DND-41 (cell line): ENCODE measurements at regions not wholly inside any gene's neighbourhood (a gene's known extent, or its start where the extent isn't known, plus 50 kb on each side); places are given as distances from the start of the nearest gene placed in this dataset.

Experiments used
- EZH2 ChIP-seq: IDR thresholded peaks from 3 replicates; pipeline ENCODE4 v1.6.1; 2012; ENCODE audit warnings: borderline replicate concordance, low read depth, mild to moderate bottlenecking, moderate library complexity, low read length, inconsistent platforms; ENCODE audit not compliant: severe bottlenecking
- TF ChIP-seq, protein P1 (sequence below): IDR thresholded peaks from 2 replicates; pipeline ENCODE4 v1.5.1; 2012; ENCODE audit warnings: borderline replicate concordance, low read length, moderate library complexity, mild to moderate bottlenecking; ENCODE audit not compliant: poor library complexity, severe bottlenecking; ENCODE audit errors: extremely low read depth

DNA sequence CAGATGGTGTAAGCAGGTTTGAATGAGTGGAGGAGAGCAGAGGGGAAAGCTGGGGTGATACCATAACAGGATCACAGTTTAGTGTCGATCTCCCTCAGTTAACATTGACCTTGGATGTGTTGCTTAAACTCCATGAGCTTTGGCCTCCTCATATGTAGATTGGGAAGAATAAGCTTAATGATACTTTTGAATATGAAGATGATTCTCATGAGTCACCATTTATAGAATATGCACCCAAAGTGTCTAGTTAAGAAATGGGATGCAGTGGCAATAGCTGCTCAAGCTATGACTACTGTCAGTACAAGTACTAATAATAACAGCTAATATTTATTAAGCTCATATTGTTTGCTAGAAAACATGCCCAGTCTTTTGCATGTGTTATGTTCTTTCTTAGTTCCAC is 236.2 kb upstream of the KIRREL3 start:
- TF ChIP-seq, protein P1, sequence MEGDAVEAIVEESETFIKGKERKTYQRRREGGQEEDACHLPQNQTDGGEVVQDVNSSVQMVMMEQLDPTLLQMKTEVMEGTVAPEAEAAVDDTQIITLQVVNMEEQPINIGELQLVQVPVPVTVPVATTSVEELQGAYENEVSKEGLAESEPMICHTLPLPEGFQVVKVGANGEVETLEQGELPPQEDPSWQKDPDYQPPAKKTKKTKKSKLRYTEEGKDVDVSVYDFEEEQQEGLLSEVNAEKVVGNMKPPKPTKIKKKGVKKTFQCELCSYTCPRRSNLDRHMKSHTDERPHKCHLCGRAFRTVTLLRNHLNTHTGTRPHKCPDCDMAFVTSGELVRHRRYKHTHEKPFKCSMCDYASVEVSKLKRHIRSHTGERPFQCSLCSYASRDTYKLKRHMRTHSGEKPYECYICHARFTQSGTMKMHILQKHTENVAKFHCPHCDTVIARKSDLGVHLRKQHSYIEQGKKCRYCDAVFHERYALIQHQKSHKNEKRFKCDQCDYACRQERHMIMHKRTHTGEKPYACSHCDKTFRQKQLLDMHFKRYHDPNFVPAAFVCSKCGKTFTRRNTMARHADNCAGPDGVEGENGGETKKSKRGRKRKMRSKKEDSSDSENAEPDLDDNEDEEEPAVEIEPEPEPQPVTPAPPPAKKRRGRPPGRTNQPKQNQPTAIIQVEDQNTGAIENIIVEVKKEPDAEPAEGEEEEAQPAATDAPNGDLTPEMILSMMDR, result no peak
- no peak for TF ChIP-seq EZH2
